Adrenal gland (tissue), 5 donors: ENCODE measurements at regions not wholly inside any gene's neighbourhood (a gene's known extent, or its start where the extent isn't known, plus 50 kb on each side); places are given as distances from the start of the nearest gene placed in this dataset.

ENCODE experiments used
- CTCF ChIP-seq, 6 experiments: fragments of 450-650 bp in 4 of 6; fragments of 200-600 bp in 2 of 6; sonication (generic) in 1 of 6; IDR thresholded peaks; 1 replicate in 5 of 6; 2 replicates in 1 of 6; pipeline versions ENCODE4 v1.5.1 to v1.8.0; 2016 to 2021; ENCODE audit warnings: antibody characterized with exemption in 6 of 6, mild to moderate bottlenecking in 2 of 6, moderate library complexity in 1 of 6
- POLR2A ChIP-seq, 2 donors: fragments of 450-650 bp; IDR thresholded peaks; one replicate each; pipeline ENCODE4 v1.6.1; 2017; ENCODE audit warnings: antibody characterized with exemption in 2 of 2, mild to moderate bottlenecking in 2 of 2, moderate library complexity in 1 of 2
- donor health status: DM: no; HTN: no; CAD: no.

- TF ChIP-seq CTCF (IDR thresholded peaks at IDR 0.05) (no peak), POLR2A (IDR thresholded peaks at IDR 0.05) (no peak)
These were observed 63.5 kb downstream of the PJA1 start for GRCh38 chrX:69101683-69102251.
